ENCODE measurements at regions not wholly inside any gene's neighbourhood (a gene's known extent, or its start where the extent isn't known, plus 50 kb on each side); places are given as distances from the start of the nearest gene placed in this dataset.

DNA sequence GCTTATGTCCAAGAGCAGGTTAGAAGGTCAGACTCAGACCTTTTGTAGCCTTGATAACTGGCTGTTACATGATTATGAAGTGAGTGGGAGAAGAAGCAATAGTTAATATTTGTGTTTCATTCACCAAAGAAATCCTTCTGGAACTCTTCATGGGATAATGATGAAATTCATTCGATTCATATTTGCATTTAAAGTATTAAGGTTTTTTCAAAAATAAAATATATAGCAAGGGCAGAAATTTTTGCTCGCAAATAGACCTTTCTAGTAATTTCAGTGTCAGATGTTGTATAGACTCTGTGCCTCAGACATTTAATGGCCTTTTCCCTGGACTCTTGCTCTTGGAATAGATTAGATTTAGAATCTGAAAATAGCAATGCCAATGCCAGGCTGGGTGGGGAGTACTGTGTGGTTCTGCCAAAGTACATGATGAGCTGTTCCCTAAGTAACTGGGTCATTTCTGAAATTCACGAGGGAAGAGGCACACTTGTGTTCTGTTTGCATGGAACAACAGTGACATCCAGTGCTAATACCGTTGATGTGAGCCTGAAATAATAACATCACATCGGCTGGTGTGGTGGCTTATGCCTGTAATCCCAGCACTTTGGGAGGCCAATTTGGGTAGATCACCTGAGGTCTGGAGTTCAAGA, 119.2 kb downstream of the MBL2 start:
- no peak overlapping the region for H3K4me2 ChIP-seq (ENCODE audit: low read length)
- H3K27ac ChIP-seq (ENCODE audit: low read length), result no peak overlapping the region

DNA sequence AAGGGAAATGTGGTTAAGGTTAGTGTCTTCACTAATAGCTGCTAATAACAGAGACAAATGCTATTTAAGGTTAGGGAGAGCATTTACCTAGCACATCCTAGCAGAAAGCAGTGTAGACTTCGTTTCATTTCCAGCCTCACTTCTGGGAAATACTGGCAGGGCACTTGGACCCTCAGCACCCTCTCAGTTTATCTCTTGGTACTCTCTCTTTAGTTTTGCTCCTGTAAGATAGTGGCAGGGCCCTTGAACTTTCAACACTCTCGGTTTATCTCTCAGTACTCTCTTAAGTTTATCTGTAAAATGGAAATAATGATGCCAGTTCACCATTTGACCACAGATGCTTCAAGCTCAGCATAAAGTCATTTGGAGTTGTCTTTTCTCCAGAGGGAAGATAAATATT, 118.4 kb downstream of the MBL2 start:
- H3K36me3 ChIP-seq (ENCODE audit: insufficient read depth, low read length), result no peaks in the 10 kb centered on the region
- no peaks in the 10 kb centered on the region for H3K79me2 ChIP-seq (replicated peaks; ENCODE audit: insufficient read depth, low read length)
- H3K4me3 ChIP-seq (ENCODE audit: low read length), result no peak overlapping the region
- H3K27me3 ChIP-seq (ENCODE audit: insufficient read depth, low read depth, low read length), result no peaks in the 10 kb centered on the region
- no peak overlapping the region for H2AFZ ChIP-seq (ENCODE audit: low read depth, low read length)
- H3F3A ChIP-seq (ENCODE audit: insufficient read depth, low read length, poor library complexity, severe bottlenecking), result no peaks in the 10 kb centered on the region
- H3K27ac ChIP-seq (ENCODE audit: low read length), result no peak overlapping the region
- H3K9me2 ChIP-seq (ENCODE audit: insufficient read depth, low read length), result no peaks in the 10 kb centered on the region
- TF ChIP-seq EP300 (conservative IDR thresholded peaks at IDR 0.05; ENCODE audit: poor library complexity, severe bottlenecking) (no peak), TAF1 (IDR thresholded peaks at IDR 0.05; ENCODE audit: low read depth) (no peak), EZH2 (IDR thresholded peaks at IDR 0.05; ENCODE audit: borderline replicate concordance, insufficient read depth, low read length, poor library complexity, severe bottlenecking) (no peak), MXI1 (conservative IDR thresholded peaks at IDR 0.05; ENCODE audit: poor library complexity, severe bottlenecking) (no peak)
- TF ChIP-seq, protein P1, sequence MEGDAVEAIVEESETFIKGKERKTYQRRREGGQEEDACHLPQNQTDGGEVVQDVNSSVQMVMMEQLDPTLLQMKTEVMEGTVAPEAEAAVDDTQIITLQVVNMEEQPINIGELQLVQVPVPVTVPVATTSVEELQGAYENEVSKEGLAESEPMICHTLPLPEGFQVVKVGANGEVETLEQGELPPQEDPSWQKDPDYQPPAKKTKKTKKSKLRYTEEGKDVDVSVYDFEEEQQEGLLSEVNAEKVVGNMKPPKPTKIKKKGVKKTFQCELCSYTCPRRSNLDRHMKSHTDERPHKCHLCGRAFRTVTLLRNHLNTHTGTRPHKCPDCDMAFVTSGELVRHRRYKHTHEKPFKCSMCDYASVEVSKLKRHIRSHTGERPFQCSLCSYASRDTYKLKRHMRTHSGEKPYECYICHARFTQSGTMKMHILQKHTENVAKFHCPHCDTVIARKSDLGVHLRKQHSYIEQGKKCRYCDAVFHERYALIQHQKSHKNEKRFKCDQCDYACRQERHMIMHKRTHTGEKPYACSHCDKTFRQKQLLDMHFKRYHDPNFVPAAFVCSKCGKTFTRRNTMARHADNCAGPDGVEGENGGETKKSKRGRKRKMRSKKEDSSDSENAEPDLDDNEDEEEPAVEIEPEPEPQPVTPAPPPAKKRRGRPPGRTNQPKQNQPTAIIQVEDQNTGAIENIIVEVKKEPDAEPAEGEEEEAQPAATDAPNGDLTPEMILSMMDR (IDR thresholded peaks at IDR 0.05; ENCODE audit: poor library complexity, severe bottlenecking), result no peak
- no peak overlapping the region for H3K4me2 ChIP-seq (ENCODE audit: low read length)
- no peak overlapping the region for H3K9ac ChIP-seq (ENCODE audit: low read length)
- H4K20me1 ChIP-seq (ENCODE audit: insufficient read depth), result no peaks in the 10 kb centered on the region
- H3K9me3 ChIP-seq (ENCODE audit: low read length), result no peaks in the 10 kb centered on the region

More for the DNA sequence above, 119.2 kb downstream of the MBL2 start:
- TF ChIP-seq EP300 (conservative IDR thresholded peaks at IDR 0.05; ENCODE audit: poor library complexity, severe bottlenecking) (no peak), RAD21 (conservative IDR thresholded peaks at IDR 0.05) (no peak), EZH2 (IDR thresholded peaks at IDR 0.05; ENCODE audit: borderline replicate concordance, insufficient read depth, low read length, poor library complexity, severe bottlenecking) (no peak), MXI1 (conservative IDR thresholded peaks at IDR 0.05; ENCODE audit: poor library complexity, severe bottlenecking) (no peak), SMC3 (conservative IDR thresholded peaks at IDR 0.05; ENCODE audit: poor library complexity) (peak; percentile 19), POLR2AphosphoS5 (IDR thresholded peaks at IDR 0.05) (no peak), TAF1 (IDR thresholded peaks at IDR 0.05; ENCODE audit: low read depth) (no peak)
- TF ChIP-seq, protein P2, sequence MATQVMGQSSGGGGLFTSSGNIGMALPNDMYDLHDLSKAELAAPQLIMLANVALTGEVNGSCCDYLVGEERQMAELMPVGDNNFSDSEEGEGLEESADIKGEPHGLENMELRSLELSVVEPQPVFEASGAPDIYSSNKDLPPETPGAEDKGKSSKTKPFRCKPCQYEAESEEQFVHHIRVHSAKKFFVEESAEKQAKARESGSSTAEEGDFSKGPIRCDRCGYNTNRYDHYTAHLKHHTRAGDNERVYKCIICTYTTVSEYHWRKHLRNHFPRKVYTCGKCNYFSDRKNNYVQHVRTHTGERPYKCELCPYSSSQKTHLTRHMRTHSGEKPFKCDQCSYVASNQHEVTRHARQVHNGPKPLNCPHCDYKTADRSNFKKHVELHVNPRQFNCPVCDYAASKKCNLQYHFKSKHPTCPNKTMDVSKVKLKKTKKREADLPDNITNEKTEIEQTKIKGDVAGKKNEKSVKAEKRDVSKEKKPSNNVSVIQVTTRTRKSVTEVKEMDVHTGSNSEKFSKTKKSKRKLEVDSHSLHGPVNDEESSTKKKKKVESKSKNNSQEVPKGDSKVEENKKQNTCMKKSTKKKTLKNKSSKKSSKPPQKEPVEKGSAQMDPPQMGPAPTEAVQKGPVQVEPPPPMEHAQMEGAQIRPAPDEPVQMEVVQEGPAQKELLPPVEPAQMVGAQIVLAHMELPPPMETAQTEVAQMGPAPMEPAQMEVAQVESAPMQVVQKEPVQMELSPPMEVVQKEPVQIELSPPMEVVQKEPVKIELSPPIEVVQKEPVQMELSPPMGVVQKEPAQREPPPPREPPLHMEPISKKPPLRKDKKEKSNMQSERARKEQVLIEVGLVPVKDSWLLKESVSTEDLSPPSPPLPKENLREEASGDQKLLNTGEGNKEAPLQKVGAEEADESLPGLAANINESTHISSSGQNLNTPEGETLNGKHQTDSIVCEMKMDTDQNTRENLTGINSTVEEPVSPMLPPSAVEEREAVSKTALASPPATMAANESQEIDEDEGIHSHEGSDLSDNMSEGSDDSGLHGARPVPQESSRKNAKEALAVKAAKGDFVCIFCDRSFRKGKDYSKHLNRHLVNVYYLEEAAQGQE (IDR thresholded peaks at IDR 0.05; ENCODE audit: borderline replicate concordance), result no peak
- TF ChIP-seq, protein P1 (IDR thresholded peaks at IDR 0.05; ENCODE audit: poor library complexity, severe bottlenecking), result peak; percentile 21
- H3K36me3 ChIP-seq (ENCODE audit: insufficient read depth, low read length), result no peaks in the 10 kb centered on the region
- H3K4me3 ChIP-seq (ENCODE audit: low read length), result no peak overlapping the region
- H2AFZ ChIP-seq (ENCODE audit: low read depth, low read length), result no peak overlapping the region
- no peaks in the 10 kb centered on the region for H4K20me1 ChIP-seq (ENCODE audit: insufficient read depth)
- no peaks in the 10 kb centered on the region for H3F3A ChIP-seq (ENCODE audit: insufficient read depth, low read length, poor library complexity, severe bottlenecking)
- H3K79me2 ChIP-seq (replicated peaks; ENCODE audit: insufficient read depth, low read length), result no peaks in the 10 kb centered on the region
- no peaks in the 10 kb centered on the region for H3K27me3 ChIP-seq (ENCODE audit: insufficient read depth, low read depth, low read length)
- no peaks in the 10 kb centered on the region for H3K9me2 ChIP-seq (ENCODE audit: insufficient read depth, low read length)
- no peaks in the 10 kb centered on the region for H3K9me3 ChIP-seq (ENCODE audit: low read length)
- no peak overlapping the region for H3K9ac ChIP-seq (ENCODE audit: low read length)

Data from neural cell (in vitro differentiated cells).